ENCODE measurements at regions not wholly inside any gene's neighbourhood (a gene's known extent, or its start where the extent isn't known, plus 50 kb on each side); places are given as distances from the start of the nearest gene placed in this dataset.

- TF ChIP-seq MYC (IDR thresholded peaks at IDR 0.05; ENCODE audit: low read depth, low read length) (no peak), MYC (CRISPR knock-in tag; IDR thresholded peaks at IDR 0.05; ENCODE audit: borderline replicate concordance, low read depth) (no peak), TAL1 (IDR thresholded peaks at IDR 0.05) (no peak), SIX5 (IDR thresholded peaks at IDR 0.05; ENCODE audit: borderline replicate concordance in 1 of 2, insufficient read depth in 1 of 2, low read depth in 1 of 2, low read length in 2 of 2) (no peak), BMI1 (IDR thresholded peaks at IDR 0.05; ENCODE audit: low read length) (no peak), POLR2A (conservative IDR thresholded peaks at IDR 0.05) (no peak), CBFA2T2 (conservative IDR thresholded peaks at IDR 0.05) (no peak), CTCF (IDR thresholded peaks at IDR 0.05 in 2 of 3, conservative IDR thresholded peaks at IDR 0.05 in 1 of 3; ENCODE audit: insufficient read depth in 2 of 3, low read depth in 1 of 3, low read length in 3 of 3) (no peak)
Observed at GRCh38 chr17:31750578-31750977, 108.5 kb downstream of the COPRS start.
